Liver (tissue), 3 donors: ENCODE measurements at regions not wholly inside any gene's neighbourhood (a gene's known extent, or its start where the extent isn't known, plus 50 kb on each side); places are given as distances from the start of the nearest gene placed in this dataset.

Source experiments
- EGR1 ChIP-seq, 2 donors: IDR thresholded peaks; 2 replicates each; pipeline ENCODE4 v1.6.1; 2016 to 2018; ENCODE audit warnings: antibody characterized with exemption in 2 of 2, low read depth in 2 of 2
- GABPA ChIP-seq, 2 donors: IDR thresholded peaks in 1 of 2; conservative IDR thresholded peaks in 1 of 2; 2 replicates each; pipeline ENCODE4 v1.6.1; 2016; ENCODE audit warnings: antibody characterized with exemption in 2 of 2, mild to moderate bottlenecking in 1 of 2, moderate library complexity in 1 of 2
- RAD21 ChIP-seq, 2 donors: IDR thresholded peaks; 2 replicates each; pipeline ENCODE4 v1.6.1; 2016; ENCODE audit warnings: antibody characterized with exemption in 2 of 2, mild to moderate bottlenecking in 2 of 2
- SP1 ChIP-seq: IDR thresholded peaks from 2 replicates; pipeline ENCODE4 v1.6.1; 2018; ENCODE audit warnings: antibody characterized with exemption, mild to moderate bottlenecking
- TAF1 ChIP-seq: conservative IDR thresholded peaks from 2 replicates; pipeline ENCODE4 v1.6.1; 2016; ENCODE audit warnings: antibody characterized with exemption, mild to moderate bottlenecking
- YY1 ChIP-seq: IDR thresholded peaks from 2 replicates; pipeline ENCODE4 v1.6.1; 2016; ENCODE audit warnings: antibody characterized with exemption, mild to moderate bottlenecking
- ZBTB33 ChIP-seq: IDR thresholded peaks from 2 replicates; pipeline ENCODE4 v1.6.1; 2016; ENCODE audit warnings: antibody characterized with exemption
- TF ChIP-seq, protein P1 (sequence below): fragments of 150-350 bp; IDR thresholded peaks from 2 replicates; pipeline ENCODE4 v1.5.1; 2017; ENCODE audit warnings: improper control_type of control experiment, low read depth, low read length; ENCODE audit not compliant: missing input control
- TF ChIP-seq, protein P2 (sequence below): IDR thresholded peaks from 2 replicates; pipeline ENCODE4 v1.6.1; 2016; ENCODE audit warnings: antibody characterized with exemption
- TF ChIP-seq, protein P3 (sequence below): IDR thresholded peaks from 2 replicates; pipeline ENCODE4 v1.6.1; 2016; ENCODE audit warnings: antibody characterized with exemption, mild to moderate bottlenecking
- donor health status: healthy.
- donor health status: healthy.

GRCh38 chr5:122703203-122703602 is 71.7 kb upstream of the SNX2 start:
- TF ChIP-seq, protein P1, sequence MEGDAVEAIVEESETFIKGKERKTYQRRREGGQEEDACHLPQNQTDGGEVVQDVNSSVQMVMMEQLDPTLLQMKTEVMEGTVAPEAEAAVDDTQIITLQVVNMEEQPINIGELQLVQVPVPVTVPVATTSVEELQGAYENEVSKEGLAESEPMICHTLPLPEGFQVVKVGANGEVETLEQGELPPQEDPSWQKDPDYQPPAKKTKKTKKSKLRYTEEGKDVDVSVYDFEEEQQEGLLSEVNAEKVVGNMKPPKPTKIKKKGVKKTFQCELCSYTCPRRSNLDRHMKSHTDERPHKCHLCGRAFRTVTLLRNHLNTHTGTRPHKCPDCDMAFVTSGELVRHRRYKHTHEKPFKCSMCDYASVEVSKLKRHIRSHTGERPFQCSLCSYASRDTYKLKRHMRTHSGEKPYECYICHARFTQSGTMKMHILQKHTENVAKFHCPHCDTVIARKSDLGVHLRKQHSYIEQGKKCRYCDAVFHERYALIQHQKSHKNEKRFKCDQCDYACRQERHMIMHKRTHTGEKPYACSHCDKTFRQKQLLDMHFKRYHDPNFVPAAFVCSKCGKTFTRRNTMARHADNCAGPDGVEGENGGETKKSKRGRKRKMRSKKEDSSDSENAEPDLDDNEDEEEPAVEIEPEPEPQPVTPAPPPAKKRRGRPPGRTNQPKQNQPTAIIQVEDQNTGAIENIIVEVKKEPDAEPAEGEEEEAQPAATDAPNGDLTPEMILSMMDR = no peak
- TF ChIP-seq, protein P2, sequence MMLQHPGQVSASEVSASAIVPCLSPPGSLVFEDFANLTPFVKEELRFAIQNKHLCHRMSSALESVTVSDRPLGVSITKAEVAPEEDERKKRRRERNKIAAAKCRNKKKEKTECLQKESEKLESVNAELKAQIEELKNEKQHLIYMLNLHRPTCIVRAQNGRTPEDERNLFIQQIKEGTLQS = no peak
- TF ChIP-seq TAF1 = no peak
- TF ChIP-seq, protein P3, sequence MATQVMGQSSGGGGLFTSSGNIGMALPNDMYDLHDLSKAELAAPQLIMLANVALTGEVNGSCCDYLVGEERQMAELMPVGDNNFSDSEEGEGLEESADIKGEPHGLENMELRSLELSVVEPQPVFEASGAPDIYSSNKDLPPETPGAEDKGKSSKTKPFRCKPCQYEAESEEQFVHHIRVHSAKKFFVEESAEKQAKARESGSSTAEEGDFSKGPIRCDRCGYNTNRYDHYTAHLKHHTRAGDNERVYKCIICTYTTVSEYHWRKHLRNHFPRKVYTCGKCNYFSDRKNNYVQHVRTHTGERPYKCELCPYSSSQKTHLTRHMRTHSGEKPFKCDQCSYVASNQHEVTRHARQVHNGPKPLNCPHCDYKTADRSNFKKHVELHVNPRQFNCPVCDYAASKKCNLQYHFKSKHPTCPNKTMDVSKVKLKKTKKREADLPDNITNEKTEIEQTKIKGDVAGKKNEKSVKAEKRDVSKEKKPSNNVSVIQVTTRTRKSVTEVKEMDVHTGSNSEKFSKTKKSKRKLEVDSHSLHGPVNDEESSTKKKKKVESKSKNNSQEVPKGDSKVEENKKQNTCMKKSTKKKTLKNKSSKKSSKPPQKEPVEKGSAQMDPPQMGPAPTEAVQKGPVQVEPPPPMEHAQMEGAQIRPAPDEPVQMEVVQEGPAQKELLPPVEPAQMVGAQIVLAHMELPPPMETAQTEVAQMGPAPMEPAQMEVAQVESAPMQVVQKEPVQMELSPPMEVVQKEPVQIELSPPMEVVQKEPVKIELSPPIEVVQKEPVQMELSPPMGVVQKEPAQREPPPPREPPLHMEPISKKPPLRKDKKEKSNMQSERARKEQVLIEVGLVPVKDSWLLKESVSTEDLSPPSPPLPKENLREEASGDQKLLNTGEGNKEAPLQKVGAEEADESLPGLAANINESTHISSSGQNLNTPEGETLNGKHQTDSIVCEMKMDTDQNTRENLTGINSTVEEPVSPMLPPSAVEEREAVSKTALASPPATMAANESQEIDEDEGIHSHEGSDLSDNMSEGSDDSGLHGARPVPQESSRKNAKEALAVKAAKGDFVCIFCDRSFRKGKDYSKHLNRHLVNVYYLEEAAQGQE = no peak
- no peak for TF ChIP-seq GABPA (IDR thresholded peaks at IDR 0.05 in 1 of 2, conservative IDR thresholded peaks at IDR 0.05 in 1 of 2)
- TF ChIP-seq YY1 = no peak
- TF ChIP-seq ZBTB33 = no peak
- no peak for TF ChIP-seq SP1
- no peak for TF ChIP-seq RAD21 (IDR thresholded peaks at IDR 0.05)
- no peak for TF ChIP-seq EGR1 (IDR thresholded peaks at IDR 0.05; ENCODE audit: low read depth in 2 of 2)
